ENCODE measurements at regions not wholly inside any gene's neighbourhood (a gene's known extent, or its start where the extent isn't known, plus 50 kb on each side); places are given as distances from the start of the nearest gene placed in this dataset.

DNA sequence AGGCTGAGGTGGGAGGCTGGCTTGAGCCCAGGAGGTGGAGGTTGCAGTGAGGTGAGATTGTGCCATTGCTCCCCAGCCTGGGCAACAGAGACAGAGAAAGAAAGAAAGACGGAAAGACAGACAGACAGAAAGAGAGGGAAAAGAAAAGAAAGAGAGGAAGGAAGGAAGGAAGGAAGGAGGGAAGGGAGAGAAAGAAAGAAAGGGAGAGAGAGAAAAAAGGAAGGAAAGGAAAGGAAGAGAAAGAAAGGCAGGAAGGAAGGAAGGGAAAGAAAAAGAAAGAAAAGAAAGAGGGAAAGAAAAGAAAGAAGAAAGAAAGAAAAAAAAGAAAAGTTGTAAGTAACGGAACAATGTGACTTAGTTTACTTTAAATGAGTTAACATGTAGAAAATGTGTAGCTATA lies 260.7 kb upstream of the GRM7 start:
- no peak for DNase-seq (ENCODE audit: low read depth)
- TF ChIP-seq, protein P1, sequence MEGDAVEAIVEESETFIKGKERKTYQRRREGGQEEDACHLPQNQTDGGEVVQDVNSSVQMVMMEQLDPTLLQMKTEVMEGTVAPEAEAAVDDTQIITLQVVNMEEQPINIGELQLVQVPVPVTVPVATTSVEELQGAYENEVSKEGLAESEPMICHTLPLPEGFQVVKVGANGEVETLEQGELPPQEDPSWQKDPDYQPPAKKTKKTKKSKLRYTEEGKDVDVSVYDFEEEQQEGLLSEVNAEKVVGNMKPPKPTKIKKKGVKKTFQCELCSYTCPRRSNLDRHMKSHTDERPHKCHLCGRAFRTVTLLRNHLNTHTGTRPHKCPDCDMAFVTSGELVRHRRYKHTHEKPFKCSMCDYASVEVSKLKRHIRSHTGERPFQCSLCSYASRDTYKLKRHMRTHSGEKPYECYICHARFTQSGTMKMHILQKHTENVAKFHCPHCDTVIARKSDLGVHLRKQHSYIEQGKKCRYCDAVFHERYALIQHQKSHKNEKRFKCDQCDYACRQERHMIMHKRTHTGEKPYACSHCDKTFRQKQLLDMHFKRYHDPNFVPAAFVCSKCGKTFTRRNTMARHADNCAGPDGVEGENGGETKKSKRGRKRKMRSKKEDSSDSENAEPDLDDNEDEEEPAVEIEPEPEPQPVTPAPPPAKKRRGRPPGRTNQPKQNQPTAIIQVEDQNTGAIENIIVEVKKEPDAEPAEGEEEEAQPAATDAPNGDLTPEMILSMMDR (conservative IDR thresholded peaks at IDR 0.05; ENCODE audit: low read length) = no peak
- no peak overlapping the region for H3K4me3 ChIP-seq (ENCODE audit: low read length)

DNA sequence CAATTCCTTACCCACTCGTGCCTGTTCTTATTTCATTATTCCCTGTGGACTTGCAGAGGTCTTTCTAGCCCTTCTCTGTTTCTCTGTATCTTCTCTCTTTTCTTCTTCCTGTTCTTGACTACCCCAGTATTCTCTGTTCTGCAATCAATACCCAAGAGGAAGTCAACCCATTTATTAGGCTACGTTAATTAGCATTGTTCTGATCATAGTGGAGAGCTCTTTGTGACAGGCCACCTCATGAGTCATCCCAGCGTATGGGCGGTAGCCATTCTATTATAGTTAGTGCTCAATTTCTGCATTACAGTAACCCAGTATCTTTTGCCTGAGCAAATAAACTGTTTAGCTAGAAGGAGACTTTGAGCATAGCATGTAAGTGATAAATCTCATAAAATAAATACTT lies 259.5 kb upstream of the GRM7 start:
- no peak overlapping the region for H3K4me3 ChIP-seq (ENCODE audit: low read length)
- TF ChIP-seq, protein P1 (conservative IDR thresholded peaks at IDR 0.05; ENCODE audit: low read length) = no peak
- DNase-seq (ENCODE audit: low read depth) = no peak

DNA sequence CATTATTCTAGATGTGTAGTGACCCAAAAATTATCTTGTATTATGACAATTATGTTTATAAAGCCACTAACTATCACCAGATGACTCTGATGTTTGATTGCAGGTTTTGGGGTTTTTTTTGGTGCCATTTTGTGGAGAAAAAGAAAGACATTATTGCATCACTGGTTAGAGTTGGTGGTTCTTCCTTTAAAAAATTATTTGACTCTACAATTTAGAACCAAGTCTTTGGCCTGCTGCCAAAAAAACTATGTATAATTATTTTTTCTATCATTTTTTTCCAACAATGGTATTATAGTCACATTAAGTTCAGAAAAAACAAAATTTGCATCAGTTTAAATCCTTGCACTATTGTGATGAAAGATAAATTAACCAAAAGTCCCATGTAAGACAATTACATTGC lies 258.6 kb upstream of the GRM7 start:
- TF ChIP-seq, protein P1 (conservative IDR thresholded peaks at IDR 0.05; ENCODE audit: low read length) = no peak
- no peak overlapping the region for H3K4me3 ChIP-seq (ENCODE audit: low read length)
- no peak for DNase-seq (ENCODE audit: low read depth)

DNA sequence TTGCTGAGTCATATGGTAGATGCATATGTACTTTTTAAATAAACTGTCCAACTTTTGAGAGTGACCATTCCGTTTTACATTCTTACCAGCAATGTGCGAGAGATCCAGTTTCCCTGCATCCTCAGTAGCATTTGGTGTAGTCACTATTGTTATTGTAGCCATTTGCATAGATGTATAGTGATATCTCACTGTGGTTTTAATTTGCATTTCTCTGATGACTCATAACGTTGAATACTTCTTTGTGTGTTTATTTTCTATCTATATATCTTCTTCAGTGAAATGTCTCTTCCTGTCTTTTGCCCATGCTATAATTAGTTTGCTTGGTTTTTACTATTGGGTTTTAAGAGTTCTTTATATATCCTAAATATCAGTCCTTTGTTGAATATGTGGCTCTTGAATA lies 255.7 kb upstream of the GRM7 start:
- TF ChIP-seq, protein P1 (conservative IDR thresholded peaks at IDR 0.05; ENCODE audit: low read length) = no peak
- DNase-seq (ENCODE audit: low read depth) = no peak
- H3K4me3 ChIP-seq (ENCODE audit: low read length) = no peak overlapping the region

DNA sequence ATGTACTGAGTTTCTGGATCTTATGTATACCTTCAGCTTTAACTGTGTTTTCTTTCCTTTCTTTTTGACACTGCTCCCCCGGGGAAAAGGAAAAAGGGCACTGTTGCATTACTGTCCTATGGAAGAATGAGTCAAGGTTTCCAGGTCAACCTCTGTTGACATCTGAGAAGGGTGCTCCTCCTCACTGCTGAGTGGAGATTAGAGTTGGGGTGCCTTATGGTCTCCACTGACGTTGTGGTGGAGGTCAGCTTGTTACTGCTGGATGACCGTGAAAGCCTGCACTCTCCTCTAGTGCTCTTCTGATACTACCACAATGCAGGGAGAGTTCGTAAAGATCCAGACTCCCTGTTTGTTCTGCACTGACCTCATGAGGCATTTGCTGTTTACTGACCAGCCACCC lies 252.1 kb upstream of the GRM7 start:
- TF ChIP-seq, protein P1 (conservative IDR thresholded peaks at IDR 0.05; ENCODE audit: low read length) = no peak
- no peak for DNase-seq (ENCODE audit: low read depth)
- no peak overlapping the region for H3K4me3 ChIP-seq (ENCODE audit: low read length)

DNA sequence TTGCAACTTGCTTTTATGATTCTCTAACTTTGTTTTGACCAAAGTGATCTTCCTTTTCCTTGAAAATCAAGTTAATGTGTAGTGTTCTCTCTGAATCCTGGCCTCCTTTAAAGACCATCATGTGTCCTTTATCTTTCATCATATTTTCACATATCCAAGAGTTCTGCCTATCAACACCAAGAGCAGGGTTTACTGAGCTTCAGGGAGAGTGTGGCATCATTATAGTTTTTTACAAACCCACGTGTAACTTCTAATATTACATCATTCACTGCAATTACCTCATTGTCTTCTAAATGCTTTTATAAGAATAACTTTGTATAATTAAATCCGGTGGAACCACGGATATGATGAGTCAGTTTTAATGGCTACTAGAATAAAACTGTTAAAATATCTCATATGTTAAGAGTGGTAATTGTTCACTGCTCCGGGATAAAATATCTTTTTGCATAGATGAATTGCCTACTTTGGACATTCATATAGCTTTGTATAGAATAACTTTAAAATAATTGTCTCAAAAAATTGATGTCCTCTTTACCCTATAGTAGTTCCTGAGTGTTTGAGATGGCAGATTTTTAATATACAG lies 248.8 kb upstream of the GRM7 start:
- H3K4me3 ChIP-seq (ENCODE audit: low read length) = no peak overlapping the region
- no peak for DNase-seq (ENCODE audit: low read depth)
- TF ChIP-seq, protein P1 (conservative IDR thresholded peaks at IDR 0.05; ENCODE audit: low read length) = no peak

DNA sequence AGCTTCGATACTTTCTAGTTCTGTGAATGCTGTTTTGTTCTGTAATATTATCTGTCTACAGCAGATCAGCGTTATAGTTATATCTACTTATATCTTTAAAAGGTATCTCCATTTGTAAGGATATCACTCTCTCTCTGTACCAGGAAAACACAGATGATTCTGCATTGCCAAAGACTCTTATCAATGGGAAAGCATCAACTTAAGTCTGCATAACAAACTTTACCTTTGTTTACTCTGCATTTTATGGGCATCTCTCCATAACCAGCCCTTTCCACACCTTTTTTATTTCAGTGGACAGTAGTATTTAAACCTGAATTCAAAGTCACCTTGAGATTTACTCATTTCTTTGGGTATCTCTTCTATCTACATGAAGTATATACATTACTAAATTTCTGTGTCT lies 238.7 kb upstream of the GRM7 start:
- TF ChIP-seq, protein P1 (conservative IDR thresholded peaks at IDR 0.05; ENCODE audit: low read length) = no peak
- H3K4me3 ChIP-seq (ENCODE audit: low read length) = no peak overlapping the region
- DNase-seq (ENCODE audit: low read depth) = no peak

Measured in AG10803 (cell line).